Breast epithelium (tissue), 4 donors: ENCODE measurements at regions not wholly inside any gene's neighbourhood (a gene's known extent, or its start where the extent isn't known, plus 50 kb on each side); places are given as distances from the start of the nearest gene placed in this dataset.

Source experiments
- DNase-seq, 2 donors: peaks; one replicate each; pipeline ENCODE4 v3.0.0-alpha.2; 2019; ENCODE audit warnings: low spot score in 2 of 2
- H3K27ac ChIP-seq, 2 donors: fragments of 200-600 bp; sonication (generic) in 1 of 2; one replicate each; pipeline ENCODE4 v1.5.1; 2016 to 2019; ENCODE audit warnings: mild to moderate bottlenecking in 1 of 2
- H3K27me3 ChIP-seq, 2 donors: fragments of 200-600 bp; sonication (generic) in 1 of 2; one replicate each; pipeline versions ENCODE4 v1.5.1 to v1.6.0; 2017 to 2019; ENCODE audit warnings: control low read depth in 1 of 2, mild to moderate bottlenecking in 1 of 2
- H3K36me3 ChIP-seq: fragments of 200-600 bp; one replicate; pipeline ENCODE4 v1.5.1; 2019
- H3K4me1 ChIP-seq, 2 donors: fragments of 200-600 bp; sonication (generic); one replicate each; pipeline ENCODE4 v1.5.1; 2016 to 2019; ENCODE audit warnings: control low read depth in 1 of 2
- H3K4me3 ChIP-seq, 3 donors: fragments of 200-600 bp; sonication (generic); 1 replicate in 2 of 3; 2 replicates in 1 of 3; pipeline ENCODE4 v1.5.1; 2016 to 2019; ENCODE audit warnings: mild to moderate bottlenecking in 3 of 3, moderate library complexity in 2 of 3
- H3K9me3 ChIP-seq, 2 donors: fragments of 200-600 bp; sonication (generic) in 1 of 2; one replicate each; pipeline ENCODE4 v1.5.1; 2016 to 2019; ENCODE audit warnings: control low read depth in 1 of 2
- POLR2A ChIP-seq: fragments of 450-650 bp; IDR thresholded peaks from one replicate; pipeline ENCODE4 v1.6.1; 2016; ENCODE audit warnings: antibody characterized with exemption, mild to moderate bottlenecking, moderate library complexity
- POLR2AphosphoS5 ChIP-seq, 3 donors: sonication (generic); formaldehyde crosslinking; IDR thresholded peaks; one replicate each; pipeline ENCODE4 v1.6.1; 2017; ENCODE audit warnings: antibody characterized with exemption in 3 of 3
- intact Hi-C: fragments of 100-400 bp; cut with DNase I; formaldehyde crosslinking; loops from one replicate; pipeline ENCODE4 v1.15.1; 2023; ENCODE audit warnings: low total_unique reads
- TF ChIP-seq, protein P1 (sequence below), 3 donors: fragments of 450-650 bp; IDR thresholded peaks; one replicate each; pipeline ENCODE4 v1.5.1; 2016 to 2017; ENCODE audit warnings: antibody characterized with exemption in 3 of 3, mild to moderate bottlenecking in 3 of 3, moderate library complexity in 3 of 3

DNA sequence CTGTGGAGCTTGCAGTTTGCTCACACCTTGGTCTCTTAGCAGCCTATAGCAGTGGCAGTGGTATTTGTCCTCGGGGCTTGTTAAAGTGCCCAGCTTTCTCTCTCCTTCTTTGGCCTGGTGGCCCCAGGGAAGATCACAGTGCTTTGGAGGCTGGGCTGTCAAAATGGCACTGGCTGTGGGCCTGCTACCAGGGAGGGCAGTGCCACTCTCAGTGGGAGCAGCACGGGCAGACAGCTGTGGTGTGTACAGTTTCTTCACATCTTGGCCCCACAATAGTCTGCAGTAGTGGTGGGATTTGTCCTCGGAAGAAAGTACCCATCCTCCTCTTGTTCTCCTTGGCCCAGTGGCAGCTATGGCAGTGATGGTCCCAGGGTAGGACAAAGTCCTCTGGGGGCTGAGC is 164.4 kb upstream of the GORAB start:
- no peak for DNase-seq
- no peaks in the 10 kb centered on the region for H3K4me1 ChIP-seq
- no peaks in the 10 kb centered on the region for H3K27me3 ChIP-seq
- intact Hi-C loops = no loop called here
- peaks cover 0 to under 1% of the 10 kb centered on the region in 2 donors for H3K9me3 ChIP-seq
- TF ChIP-seq POLR2A = no peak
- TF ChIP-seq, protein P1, sequence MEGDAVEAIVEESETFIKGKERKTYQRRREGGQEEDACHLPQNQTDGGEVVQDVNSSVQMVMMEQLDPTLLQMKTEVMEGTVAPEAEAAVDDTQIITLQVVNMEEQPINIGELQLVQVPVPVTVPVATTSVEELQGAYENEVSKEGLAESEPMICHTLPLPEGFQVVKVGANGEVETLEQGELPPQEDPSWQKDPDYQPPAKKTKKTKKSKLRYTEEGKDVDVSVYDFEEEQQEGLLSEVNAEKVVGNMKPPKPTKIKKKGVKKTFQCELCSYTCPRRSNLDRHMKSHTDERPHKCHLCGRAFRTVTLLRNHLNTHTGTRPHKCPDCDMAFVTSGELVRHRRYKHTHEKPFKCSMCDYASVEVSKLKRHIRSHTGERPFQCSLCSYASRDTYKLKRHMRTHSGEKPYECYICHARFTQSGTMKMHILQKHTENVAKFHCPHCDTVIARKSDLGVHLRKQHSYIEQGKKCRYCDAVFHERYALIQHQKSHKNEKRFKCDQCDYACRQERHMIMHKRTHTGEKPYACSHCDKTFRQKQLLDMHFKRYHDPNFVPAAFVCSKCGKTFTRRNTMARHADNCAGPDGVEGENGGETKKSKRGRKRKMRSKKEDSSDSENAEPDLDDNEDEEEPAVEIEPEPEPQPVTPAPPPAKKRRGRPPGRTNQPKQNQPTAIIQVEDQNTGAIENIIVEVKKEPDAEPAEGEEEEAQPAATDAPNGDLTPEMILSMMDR (IDR thresholded peaks at IDR 0.05) = no peak
- TF ChIP-seq POLR2AphosphoS5 (IDR thresholded peaks at IDR 0.05) = no peak
- no peak overlapping the region for H3K27ac ChIP-seq
- no peak overlapping the region for H3K4me3 ChIP-seq
- H3K36me3 ChIP-seq = no peaks in the 10 kb centered on the region

DNA sequence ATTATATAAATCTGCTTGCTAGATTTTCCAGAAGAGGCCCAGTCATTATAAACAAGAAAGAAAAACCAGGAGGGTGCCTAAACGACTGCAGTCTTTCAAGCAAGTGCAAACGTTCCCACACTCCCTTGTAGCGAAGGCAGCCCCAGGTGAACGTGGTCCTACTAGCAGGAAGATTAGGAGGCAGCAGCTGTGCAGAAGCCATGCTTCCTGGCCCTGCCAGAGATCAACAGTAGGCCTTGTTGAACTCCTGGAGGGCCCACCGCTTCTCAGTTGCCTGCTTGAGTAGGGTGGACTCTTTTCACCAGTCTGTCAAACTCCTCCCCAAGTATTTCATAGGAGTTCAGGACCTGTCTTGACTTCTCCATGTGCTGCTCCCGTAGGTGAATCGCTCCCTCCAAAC is 163.0 kb upstream of the GORAB start:
- Histone ChIP-seq H3K4me1 (no peaks in the 10 kb centered on the region), H3K27ac (no peak overlapping the region)

DNA sequence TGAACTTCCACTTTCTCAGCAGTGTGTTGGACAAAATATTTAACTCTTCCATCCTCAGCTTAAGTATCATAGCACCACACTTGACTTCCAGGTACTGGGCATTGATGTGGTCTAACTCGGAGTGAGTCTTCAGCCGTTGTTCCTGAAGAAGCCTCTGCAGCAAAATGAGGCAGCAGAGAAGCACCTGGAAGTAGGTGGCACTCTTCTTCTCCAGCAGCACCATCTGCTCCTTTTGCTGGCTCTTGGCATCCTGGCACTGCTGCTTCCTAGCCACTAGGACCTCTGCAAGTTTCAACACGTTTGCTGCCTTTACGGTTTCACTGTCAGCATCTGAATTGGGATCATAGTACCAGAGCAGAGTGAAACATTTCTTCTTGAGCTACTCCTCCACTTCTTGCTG is 162.5 kb upstream of the GORAB start:
- no peaks in the 10 kb centered on the region for H3K9me3 ChIP-seq
- H3K4me1 ChIP-seq = no peaks in the 10 kb centered on the region
- intact Hi-C loops = no loop called here
- DNase-seq = no peak
- no peaks in the 10 kb centered on the region for H3K36me3 ChIP-seq
- no peak overlapping the region for H3K4me3 ChIP-seq
- no peak overlapping the region for H3K27ac ChIP-seq
- TF ChIP-seq POLR2A (no peak), POLR2AphosphoS5 (IDR thresholded peaks at IDR 0.05) (no peak)
- TF ChIP-seq, protein P1 (IDR thresholded peaks at IDR 0.05) = no peak
- H3K27me3 ChIP-seq = no peaks in the 10 kb centered on the region

More for the DNA sequence above, 163.0 kb upstream of the GORAB start:
- no peaks in the 10 kb centered on the region for H3K36me3 ChIP-seq
- DNase-seq = no peak
- intact Hi-C loops = no loop called here
- no peaks in the 10 kb centered on the region for H3K27me3 ChIP-seq
- TF ChIP-seq POLR2AphosphoS5 (IDR thresholded peaks at IDR 0.05) = no peak
- no peak for TF ChIP-seq POLR2A
- TF ChIP-seq, protein P1 (IDR thresholded peaks at IDR 0.05) = no peak
- H3K9me3 ChIP-seq = no peaks in the 10 kb centered on the region
- no peak overlapping the region for H3K4me3 ChIP-seq

DNA sequence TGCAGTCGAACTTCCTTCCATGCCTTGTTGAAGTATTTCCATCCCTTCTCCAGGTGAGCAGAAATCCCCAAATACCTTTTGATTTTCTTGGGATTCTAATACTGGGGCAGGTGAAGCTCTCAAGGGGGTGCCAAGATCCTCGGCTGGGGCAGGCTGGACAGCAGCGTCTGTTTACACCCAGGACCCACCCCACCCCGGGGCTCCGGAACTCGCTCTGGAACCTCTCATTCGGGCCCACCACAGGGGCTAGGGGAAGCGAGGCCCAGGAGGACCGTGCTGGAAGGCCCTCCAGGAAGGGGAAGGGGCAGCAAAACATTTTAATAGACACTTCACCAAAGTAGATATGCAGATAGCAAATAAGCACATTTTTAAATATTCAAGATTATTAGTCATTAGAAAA is 161.9 kb upstream of the GORAB start:
- Histone ChIP-seq H3K27me3 (no peaks in the 10 kb centered on the region), H3K27ac (no peak overlapping the region), H3K36me3 (no peaks in the 10 kb centered on the region), H3K4me1 (no peaks in the 10 kb centered on the region), H3K4me3 (no peak overlapping the region), H3K9me3 (no peaks in the 10 kb centered on the region)
- TF ChIP-seq POLR2A (no peak), POLR2AphosphoS5 (IDR thresholded peaks at IDR 0.05) (no peak)
- TF ChIP-seq, protein P1 (IDR thresholded peaks at IDR 0.05) = no peak
- no peak for DNase-seq
- intact Hi-C loops = no loop called here

DNA sequence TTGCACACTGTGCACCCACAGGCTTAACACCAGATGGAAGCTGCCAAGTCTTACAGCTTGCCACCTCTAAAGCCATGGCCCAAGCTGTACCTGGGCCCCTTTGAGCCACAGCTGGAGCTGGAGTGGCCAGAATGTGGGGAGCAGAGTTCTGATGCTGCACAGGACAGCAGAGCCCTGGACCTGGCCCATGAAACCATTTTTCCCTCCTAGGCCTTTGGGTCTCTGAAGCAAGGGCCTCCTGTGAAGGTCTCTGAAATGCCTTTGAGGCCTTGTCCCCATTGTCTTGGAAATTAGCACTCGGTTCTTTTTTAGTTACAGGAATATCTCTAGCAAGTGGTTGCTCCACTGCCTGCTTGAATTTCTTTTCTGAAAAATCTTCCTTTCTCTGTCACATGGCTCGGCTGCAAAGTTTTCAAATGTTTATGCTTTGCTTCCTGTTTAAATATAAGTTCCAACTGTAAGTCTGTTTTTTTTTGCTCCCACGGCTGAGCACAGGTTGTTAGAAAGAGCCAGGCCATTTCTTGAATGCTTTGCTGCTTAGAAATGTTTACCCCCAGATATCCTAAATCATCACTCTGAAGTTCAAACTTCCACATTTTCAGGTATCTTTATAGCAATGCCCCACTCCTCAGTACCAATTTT is 156.8 kb upstream of the GORAB start:
- Histone ChIP-seq H3K27me3 (no peaks in the 10 kb centered on the region), H3K4me1 (no peaks in the 10 kb centered on the region), H3K36me3 (no peaks in the 10 kb centered on the region), H3K27ac (no peak overlapping the region), H3K9me3 (no peaks in the 10 kb centered on the region), H3K4me3 (no peak overlapping the region)
- no peak for TF ChIP-seq POLR2AphosphoS5 (IDR thresholded peaks at IDR 0.05)
- TF ChIP-seq, protein P1 (IDR thresholded peaks at IDR 0.05) = no peak
- no peak for TF ChIP-seq POLR2A
- DNase-seq = no peak
- intact Hi-C loops = no loop called here
